Urothelium cell line (cell line): ENCODE measurements at regions not wholly inside any gene's neighbourhood (a gene's known extent, or its start where the extent isn't known, plus 50 kb on each side); places are given as distances from the start of the nearest gene placed in this dataset.
A peak's percentile ranks its signal among the peaks of the same experiment; 100 is the strongest.

ENCODE experiments used
- DNase-seq: peaks from one replicate; pipeline ENCODE4 v3.0.0; 2011; ENCODE audit warnings: low spot score, mixed read lengths
- FAIRE-seq: peaks from 2 replicates; lab custom pipeline; 2011; peaks lifted over from hg19 to GRCh38; lab: Jason Lieb, UNC

DNA sequence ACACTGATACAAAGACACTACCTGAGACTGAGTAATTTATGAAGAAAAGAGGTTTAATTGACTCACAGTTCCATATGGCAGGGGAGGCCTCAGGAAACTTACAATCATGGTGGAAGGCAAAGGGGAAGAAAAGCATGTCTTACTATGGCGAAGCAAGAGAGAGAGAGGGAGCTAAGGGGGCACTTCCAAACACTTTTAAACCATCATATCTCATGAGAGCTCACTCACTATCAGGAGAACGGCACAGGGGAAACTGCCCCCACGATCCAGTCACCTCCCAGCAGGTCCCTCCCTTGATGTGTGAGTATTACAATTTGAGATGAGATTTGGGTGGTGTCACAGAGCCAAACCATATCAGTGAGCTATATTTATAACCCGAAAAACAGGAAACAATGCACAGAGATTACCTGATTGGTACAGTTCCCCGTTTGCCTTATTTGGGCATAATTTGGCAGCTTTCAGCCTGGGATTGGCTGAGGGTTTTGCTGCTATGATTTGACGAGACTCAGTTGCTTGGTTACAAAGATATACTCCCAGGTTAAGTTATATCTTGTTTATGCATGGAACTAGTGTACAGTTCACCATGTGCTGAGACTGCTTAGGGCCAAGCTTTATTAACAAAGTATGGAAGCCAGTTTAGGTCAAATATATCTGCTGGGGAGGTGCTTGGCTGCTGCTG, 184.2 kb downstream of the NR2F2 start:
- DNase-seq, result no peak
- FAIRE-seq, result no peak

- no peak for FAIRE-seq
Observed at GRCh38 chr15:96515371-96515770, 184.9 kb downstream of the NR2F2 start.

DNA sequence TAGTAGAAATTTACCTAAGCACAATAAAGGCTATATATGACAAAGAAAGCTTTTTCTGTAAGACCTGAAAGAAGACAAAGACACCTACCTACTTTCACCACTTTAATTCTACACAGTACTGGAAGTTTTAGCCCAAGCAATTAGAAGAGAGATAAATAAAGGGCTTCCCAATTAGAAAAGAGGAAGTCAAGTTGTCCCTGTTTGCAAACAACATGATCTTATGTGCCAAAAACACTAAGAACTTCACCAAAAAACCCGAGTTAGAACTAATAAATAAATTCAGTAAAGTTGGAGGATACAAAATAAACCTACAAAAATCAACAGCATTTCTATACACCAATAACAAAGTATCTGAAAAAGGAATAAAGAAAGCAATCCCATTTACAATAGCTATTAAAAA, 190.9 kb downstream of the NR2F2 start:
- no peak for FAIRE-seq
- DNase-seq, result no peak

More at GRCh38 chr15:96515371-96515770, 184.9 kb downstream of the NR2F2 start:
- no peak for DNase-seq

- DNase-seq, result no peak
- FAIRE-seq, result peak; percentile 9
Observed at GRCh38 chr15:96524676-96525417, 194.3 kb downstream of the NR2F2 start.

GRCh38 chr15:96535148-96535547, 204.6 kb downstream of the NR2F2 start:
- no peak for DNase-seq
- FAIRE-seq, result no peak

GRCh38 chr15:96538491-96538890, 208.0 kb downstream of the NR2F2 start:
- FAIRE-seq, result no peak
- no peak for DNase-seq

GRCh38 chr15:96540283-96540682, 209.8 kb downstream of the NR2F2 start:
- DNase-seq (no peak), FAIRE-seq (no peak)

GRCh38 chr15:96542130-96542770, 211.8 kb downstream of the NR2F2 start:
- no peak for DNase-seq
- no peak for FAIRE-seq

DNA sequence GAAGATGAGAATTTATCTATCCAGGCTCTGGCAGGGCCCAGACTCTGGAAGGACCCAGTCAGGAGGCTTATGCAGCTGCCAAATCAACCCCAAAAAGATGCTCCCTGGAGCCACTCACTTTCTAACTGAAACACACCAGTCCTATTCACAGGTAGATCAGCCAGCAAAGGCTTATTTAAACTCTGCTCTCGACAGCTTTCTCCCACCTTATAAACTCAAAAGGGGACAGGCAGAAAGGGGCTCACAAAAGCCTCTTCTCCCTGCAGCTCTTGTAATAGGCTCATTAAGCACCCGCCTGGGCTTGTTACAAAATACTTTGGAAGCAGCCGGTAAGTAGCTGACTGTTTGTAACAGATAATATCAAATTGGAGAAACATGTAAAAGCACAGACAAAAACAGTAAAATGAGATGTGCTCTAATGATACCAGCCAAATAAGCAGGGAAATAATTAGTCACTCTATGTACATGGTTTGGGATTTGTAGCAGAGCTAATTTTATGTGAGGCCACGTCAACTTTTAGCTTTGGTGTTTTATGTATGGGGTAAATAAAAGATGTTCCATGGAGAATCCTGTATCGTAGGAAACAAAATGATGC, 213.8 kb downstream of the NR2F2 start:
- no peak for DNase-seq
- no peak for FAIRE-seq

- no peak for DNase-seq
- FAIRE-seq, result no peak
Observed at GRCh38 chr15:96549136-96549535, 218.6 kb downstream of the NR2F2 start.

- DNase-seq, result no peak
- FAIRE-seq, result no peak
Observed at GRCh38 chr15:96551196-96551595, 220.7 kb downstream of the NR2F2 start.

- FAIRE-seq (no peak), DNase-seq (no peak)
Observed at GRCh38 chr15:96551722-96552121, 221.2 kb downstream of the NR2F2 start.

GRCh38 chr15:96553006-96553405, 222.5 kb downstream of the NR2F2 start:
- FAIRE-seq (no peak), DNase-seq (no peak)

DNA sequence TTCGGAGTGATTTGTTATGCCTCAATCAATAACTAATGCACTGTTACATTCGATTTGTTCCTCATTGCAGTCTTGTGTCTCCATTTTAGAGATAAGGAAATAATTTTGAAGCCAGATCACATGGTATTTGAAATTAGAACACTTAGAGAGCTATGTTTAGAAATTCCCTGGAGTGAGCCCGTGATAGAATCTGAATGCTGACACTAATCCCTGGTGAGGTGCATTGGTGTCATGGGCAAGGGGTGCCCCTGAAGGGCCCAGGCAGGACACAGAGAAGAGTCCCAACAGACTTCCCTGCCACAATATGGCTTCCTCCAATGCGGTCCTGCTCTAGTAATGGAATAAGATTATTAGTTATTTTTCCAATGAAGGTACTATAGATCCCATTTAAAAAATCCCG, 223.0 kb downstream of the NR2F2 start:
- FAIRE-seq (no peak), DNase-seq (no peak)

DNA sequence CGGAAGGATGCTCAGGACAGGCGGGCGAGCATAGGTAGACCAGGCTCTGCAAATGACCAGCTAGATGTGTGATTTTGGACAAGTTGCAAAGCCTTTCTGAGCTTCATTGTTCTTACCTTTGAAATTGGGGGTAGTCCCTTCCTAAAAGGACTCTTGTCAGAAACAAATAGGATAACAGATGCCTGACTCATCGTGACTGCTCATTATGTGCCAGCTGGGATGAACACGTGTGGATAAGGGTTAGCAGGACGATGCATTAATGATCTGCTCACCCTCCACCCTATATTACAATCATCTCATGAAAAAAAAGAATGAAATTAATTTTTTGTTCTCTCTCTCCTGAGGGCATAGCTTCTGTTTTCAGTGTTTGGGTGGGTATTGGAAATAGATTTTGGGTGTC, 223.4 kb downstream of the NR2F2 start:
- DNase-seq (no peak), FAIRE-seq (no peak)

DNA sequence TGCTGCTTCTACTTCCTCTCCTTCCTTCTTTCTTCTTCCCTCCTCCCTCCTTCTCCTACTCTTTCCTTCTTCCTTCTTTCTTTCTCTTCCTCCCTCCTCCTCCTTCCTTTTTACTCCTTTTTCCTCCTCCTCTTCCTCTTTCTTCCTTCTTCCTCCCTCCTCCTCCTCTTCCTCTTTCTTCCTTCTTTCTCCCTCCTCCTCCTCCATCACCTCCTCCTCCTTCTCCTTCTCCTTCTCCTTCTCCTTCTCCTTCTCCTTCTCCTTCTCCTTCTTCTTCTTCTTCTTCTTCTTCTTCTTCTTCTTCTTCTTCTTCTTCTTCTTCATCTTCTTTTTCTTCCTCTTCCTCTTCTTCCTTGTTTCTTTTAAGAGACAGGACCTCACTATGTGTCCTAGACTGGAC, 224.0 kb downstream of the NR2F2 start:
- DNase-seq (no peak), FAIRE-seq (no peak)

DNA sequence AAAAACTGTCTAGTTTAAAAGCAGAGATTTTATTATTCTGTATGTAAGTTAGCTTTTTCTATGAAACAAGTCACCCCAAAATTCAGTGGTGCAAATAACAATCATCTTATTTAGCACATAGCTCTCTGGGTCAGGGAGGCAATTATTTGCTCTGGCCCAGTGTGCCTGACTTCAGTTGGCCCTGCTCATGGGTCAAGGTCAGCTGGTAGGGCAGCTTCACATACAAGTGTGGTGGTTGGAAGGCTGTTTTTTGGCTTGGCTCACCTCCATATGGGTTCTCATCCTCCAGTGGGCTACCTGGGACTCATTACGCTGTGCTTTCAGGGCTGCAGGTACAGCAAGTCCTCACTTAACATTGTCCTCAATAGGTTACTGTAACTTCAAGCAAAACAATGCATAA, 228.6 kb downstream of the NR2F2 start:
- no peak for DNase-seq
- no peak for FAIRE-seq

DNA sequence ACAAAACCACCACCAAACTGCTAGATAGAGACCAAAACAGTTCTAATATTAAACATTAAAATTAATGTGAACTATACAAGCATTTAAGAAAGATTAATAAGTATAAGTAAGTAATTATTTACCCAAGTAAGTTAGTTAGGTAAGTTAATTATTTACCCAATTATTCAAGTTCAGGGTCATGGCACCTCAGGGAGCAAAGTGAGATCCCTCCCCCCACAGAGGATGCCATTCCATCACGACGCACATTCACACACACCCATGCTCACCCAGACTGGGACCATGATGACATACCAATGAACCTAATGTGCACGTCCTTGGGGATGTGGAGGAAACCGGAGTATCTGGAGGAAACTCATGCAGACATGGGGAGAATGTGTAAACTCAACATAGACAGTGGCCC, 229.1 kb downstream of the NR2F2 start:
- no peak for FAIRE-seq
- no peak for DNase-seq

DNA sequence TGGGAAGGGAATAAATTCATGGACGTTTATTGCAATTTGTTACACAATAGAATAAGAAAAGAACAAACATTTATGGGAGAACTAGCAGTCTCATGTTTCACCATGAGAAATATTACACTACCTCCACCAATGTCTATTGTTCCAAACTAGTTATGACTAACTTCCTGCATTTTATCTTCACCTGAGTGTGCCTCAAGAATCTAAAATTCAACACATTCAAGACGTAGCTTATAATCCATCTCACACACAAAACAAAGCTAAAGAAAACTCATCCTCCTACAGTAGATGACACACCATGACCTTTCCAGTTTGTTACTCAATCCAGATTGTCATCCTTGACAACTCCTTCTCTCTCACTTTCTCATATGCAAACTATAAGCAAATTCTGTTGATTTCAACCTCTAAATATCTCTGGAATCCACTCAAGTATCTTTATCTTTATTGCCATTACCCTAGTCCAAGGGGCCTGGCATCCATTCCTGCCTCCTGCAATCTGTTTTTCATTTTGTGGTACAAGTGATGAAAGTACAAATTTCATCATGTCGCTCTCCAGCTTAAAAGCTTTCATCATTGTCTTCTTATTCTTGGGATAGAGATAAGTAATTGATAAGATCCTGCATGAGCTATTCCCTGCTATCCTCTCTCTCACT, 229.9 kb downstream of the NR2F2 start:
- FAIRE-seq, result no peak
- DNase-seq, result no peak

- FAIRE-seq (no peak), DNase-seq (no peak)
Observed at GRCh38 chr15:96561593-96561992, 231.1 kb downstream of the NR2F2 start.

GRCh38 chr15:96564546-96564945, 234.0 kb downstream of the NR2F2 start:
- no peak for DNase-seq
- FAIRE-seq, result no peak
